DND-41 (cell line): ENCODE measurements at regions not wholly inside any gene's neighbourhood (a gene's known extent, or its start where the extent isn't known, plus 50 kb on each side); places are given as distances from the start of the nearest gene placed in this dataset.

Experiments
- CTCF ChIP-seq: IDR thresholded peaks from 2 replicates; pipeline ENCODE4 v1.5.1; 2012; ENCODE audit warnings: borderline replicate concordance, low read length, moderate library complexity, mild to moderate bottlenecking; ENCODE audit not compliant: poor library complexity, severe bottlenecking; ENCODE audit errors: extremely low read depth
- EZH2 ChIP-seq: IDR thresholded peaks from 3 replicates; pipeline ENCODE4 v1.6.1; 2012; ENCODE audit warnings: borderline replicate concordance, low read depth, mild to moderate bottlenecking, moderate library complexity, low read length, inconsistent platforms; ENCODE audit not compliant: severe bottlenecking

GRCh38 chr17:15000661-15001060, 264.5 kb downstream of the PMP22 start:
- TF ChIP-seq CTCF (no peak), EZH2 (no peak)
